ENCODE measurements at regions not wholly inside any gene's neighbourhood (a gene's known extent, or its start where the extent isn't known, plus 50 kb on each side); places are given as distances from the start of the nearest gene placed in this dataset.

- no peak for TF ChIP-seq CTCF (IDR thresholded peaks at IDR 0.05; ENCODE audit: poor library complexity)
- no peak for TF ChIP-seq EZH2 (IDR thresholded peaks at IDR 0.05; ENCODE audit: borderline replicate concordance)
Measured at GRCh38 chr6:169991031-169991390, 239.6 kb downstream of the ERMARD start.
